Ishikawa (cell line): ENCODE measurements at regions not wholly inside any gene's neighbourhood (a gene's known extent, or its start where the extent isn't known, plus 50 kb on each side); places are given as distances from the start of the nearest gene placed in this dataset.

Source experiments
- CEBPB ChIP-seq: IDR thresholded peaks from 2 replicates; pipeline ENCODE4 v1.6.1; 2012
- CREB1 ChIP-seq: IDR thresholded peaks from 2 replicates; pipeline ENCODE4 v1.6.1; 2012; ENCODE audit warnings: low read depth
- EGR1 ChIP-seq: IDR thresholded peaks from 2 replicates; pipeline ENCODE4 v1.6.1; 2012
- EP300 ChIP-seq: IDR thresholded peaks from 2 replicates; pipeline ENCODE4 v1.6.1; 2012; ENCODE audit warnings: borderline replicate concordance
- FOXM1 ChIP-seq: IDR thresholded peaks from 2 replicates; pipeline ENCODE4 v1.6.1; 2012; ENCODE audit warnings: low read depth, borderline replicate concordance
- MAX ChIP-seq: IDR thresholded peaks from 2 replicates; pipeline ENCODE4 v1.6.1; 2012
- NFIC ChIP-seq: IDR thresholded peaks from 2 replicates; pipeline ENCODE4 v1.6.1; 2012
- RAD21 ChIP-seq: IDR thresholded peaks from 2 replicates; pipeline ENCODE4 v1.6.1; 2012; ENCODE audit warnings: low read depth
- REST ChIP-seq: IDR thresholded peaks from 2 replicates; pipeline ENCODE4 v1.6.1; 2012; ENCODE audit warnings: low read depth, mild to moderate bottlenecking
- TAF1 ChIP-seq: IDR thresholded peaks from 2 replicates; pipeline ENCODE4 v1.6.1; 2012; ENCODE audit warnings: low read depth, mild to moderate bottlenecking
- TCF12 ChIP-seq: IDR thresholded peaks from 2 replicates; pipeline ENCODE4 v1.6.1; 2012; ENCODE audit warnings: low read depth
- TEAD4 ChIP-seq: IDR thresholded peaks from 2 replicates; pipeline ENCODE4 v1.6.1; 2012
- USF1 ChIP-seq: IDR thresholded peaks from 2 replicates; pipeline ENCODE4 v1.6.1; 2012
- YY1 ChIP-seq: IDR thresholded peaks from 2 replicates; pipeline ENCODE4 v1.6.1; 2012; ENCODE audit warnings: low read depth
- ZBTB7A ChIP-seq: IDR thresholded peaks from 2 replicates; pipeline ENCODE4 v1.6.1; 2012; ENCODE audit warnings: low read depth

- TF ChIP-seq RAD21 (no peak), TCF12 (no peak)
Measured at GRCh38 chr13:99741960-99742359, 229.6 kb downstream of the ZIC5 start.

- TF ChIP-seq FOXM1, result no peak
- TF ChIP-seq EP300, result no peak
- TF ChIP-seq TEAD4, result no peak
- no peak for TF ChIP-seq CEBPB
- no peak for TF ChIP-seq MAX
- TF ChIP-seq YY1, result no peak
- no peak for TF ChIP-seq USF1
- no peak for TF ChIP-seq NFIC
- no peak for TF ChIP-seq CREB1
Measured at GRCh38 chr13:99740251-99740979, 231.2 kb downstream of the ZIC5 start.

- TF ChIP-seq MAX, result no peak
- TF ChIP-seq TAF1, result no peak
- no peak for TF ChIP-seq TEAD4
- TF ChIP-seq NFIC, result no peak
- no peak for TF ChIP-seq ZBTB7A
- TF ChIP-seq EGR1, result no peak
- TF ChIP-seq REST, result no peak
- no peak for TF ChIP-seq TCF12
- no peak for TF ChIP-seq USF1
- TF ChIP-seq CREB1, result no peak
- no peak for TF ChIP-seq RAD21
- no peak for TF ChIP-seq YY1
- no peak for TF ChIP-seq FOXM1
- TF ChIP-seq EP300, result no peak
- no peak for TF ChIP-seq CEBPB
Measured at GRCh38 chr13:99738626-99739025, 232.9 kb downstream of the ZIC5 start.

- TF ChIP-seq TAF1 (no peak), CEBPB (no peak), EP300 (no peak), NFIC (no peak), CREB1 (no peak), MAX (no peak), YY1 (no peak), ZBTB7A (no peak), RAD21 (no peak), FOXM1 (no peak), EGR1 (no peak), USF1 (no peak)
Measured at GRCh38 chr13:99737481-99738245, 233.9 kb downstream of the ZIC5 start.

GRCh38 chr13:99736541-99736940 is 235.0 kb downstream of the ZIC5 start:
- no peak for TF ChIP-seq REST
- TF ChIP-seq EP300, result no peak
- TF ChIP-seq FOXM1, result no peak
- TF ChIP-seq ZBTB7A, result no peak
- TF ChIP-seq YY1, result no peak
- no peak for TF ChIP-seq TEAD4
- no peak for TF ChIP-seq TAF1
- no peak for TF ChIP-seq NFIC
- no peak for TF ChIP-seq CREB1
